Natural killer cell (primary cell): ENCODE measurements at regions not wholly inside any gene's neighbourhood (a gene's known extent, or its start where the extent isn't known, plus 50 kb on each side); places are given as distances from the start of the nearest gene placed in this dataset.

Source experiments
- ATAC-seq, 3 donors: fragments of 150-1000 bp in 2 of 3; fragments of 200-7000 bp in 1 of 3; cut with Tn5 transposase; 1 replicate in 1 of 3; 2 replicates in 2 of 3; pipeline ENCODE4 v1.10.0; 2021; ENCODE audit warnings: mild to moderate bottlenecking in 2 of 3, moderate library complexity in 2 of 3
- DNase-seq, 2 donors: peaks; one replicate each; pipeline versions ENCODE4 v3.0.0 to v3.0.0-alpha.2; 2013 to 2021; ENCODE audit warnings: mixed read lengths in 1 of 2
- H3K27ac ChIP-seq: one replicate; pipeline ENCODE4 v1.5.1; 2013; ENCODE audit warnings: mild to moderate bottlenecking, low read length
- H3K27me3 ChIP-seq: one replicate; pipeline ENCODE4 v1.6.1; 2013; ENCODE audit warnings: low read length; ENCODE audit not compliant: control insufficient read depth, insufficient read depth
- H3K36me3 ChIP-seq: one replicate; pipeline ENCODE4 v1.6.1; 2013; ENCODE audit warnings: low read length; ENCODE audit not compliant: control insufficient read depth, insufficient read depth
- H3K4me1 ChIP-seq: one replicate; pipeline ENCODE4 v1.6.1; 2013; ENCODE audit warnings: low read length; ENCODE audit not compliant: control insufficient read depth, insufficient read depth
- H3K4me3 ChIP-seq: one replicate; pipeline ENCODE4 v1.5.1; 2013; ENCODE audit warnings: low read length
- H3K9me3 ChIP-seq: one replicate; pipeline ENCODE4 v1.6.1; 2013; ENCODE audit warnings: low read length; ENCODE audit not compliant: control insufficient read depth, insufficient read depth
- H3K27ac Mint-ChIP-seq, 2 donors: one replicate each; pipeline ENCODE4 v1.8.0; 2022; ENCODE audit warnings: mild to moderate bottlenecking in 2 of 2, mixed read lengths in 2 of 2, moderate library complexity in 1 of 2
- H3K27me3 Mint-ChIP-seq, 2 donors: one replicate each; pipeline ENCODE4 v1.8.0; 2022; ENCODE audit warnings: low read depth in 2 of 2, mixed read lengths in 2 of 2
- H3K36me3 Mint-ChIP-seq: one replicate; pipeline ENCODE4 v1.8.0; 2022; ENCODE audit warnings: mixed read lengths
- H3K4me1 Mint-ChIP-seq, 2 donors: one replicate each; pipeline ENCODE4 v1.8.0; 2022; ENCODE audit warnings: mixed read lengths in 2 of 2
- H3K4me3 Mint-ChIP-seq: one replicate; pipeline ENCODE4 v1.8.0; 2022; ENCODE audit warnings: mild to moderate bottlenecking, moderate library complexity, mixed read lengths
- H3K9me3 Mint-ChIP-seq, 2 donors: one replicate each; pipeline ENCODE4 v1.8.0; 2022; ENCODE audit warnings: mixed read lengths in 2 of 2
- WGBS: methylation state at CpG from one replicate; pipeline ENCODE4 v1.1.7; 2013; ENCODE audit warnings: missing lambda C conversion rate; ENCODE audit not compliant: insufficient coverage; 5-methylcytosine and 5-hydroxymethylcytosine counted together
- intact Hi-C: fragments of 100-400 bp; cut with micrococcal nuclease; formaldehyde crosslinking; loops from one replicate; pipeline ENCODE4 v1.14.2; 2022
- TF ChIP-seq, protein P1 (sequence below): fragments of 200-600 bp; IDR thresholded peaks from one replicate; pipeline ENCODE4 v1.8.0; 2022; ENCODE audit warnings: antibody characterized with exemption

DNA sequence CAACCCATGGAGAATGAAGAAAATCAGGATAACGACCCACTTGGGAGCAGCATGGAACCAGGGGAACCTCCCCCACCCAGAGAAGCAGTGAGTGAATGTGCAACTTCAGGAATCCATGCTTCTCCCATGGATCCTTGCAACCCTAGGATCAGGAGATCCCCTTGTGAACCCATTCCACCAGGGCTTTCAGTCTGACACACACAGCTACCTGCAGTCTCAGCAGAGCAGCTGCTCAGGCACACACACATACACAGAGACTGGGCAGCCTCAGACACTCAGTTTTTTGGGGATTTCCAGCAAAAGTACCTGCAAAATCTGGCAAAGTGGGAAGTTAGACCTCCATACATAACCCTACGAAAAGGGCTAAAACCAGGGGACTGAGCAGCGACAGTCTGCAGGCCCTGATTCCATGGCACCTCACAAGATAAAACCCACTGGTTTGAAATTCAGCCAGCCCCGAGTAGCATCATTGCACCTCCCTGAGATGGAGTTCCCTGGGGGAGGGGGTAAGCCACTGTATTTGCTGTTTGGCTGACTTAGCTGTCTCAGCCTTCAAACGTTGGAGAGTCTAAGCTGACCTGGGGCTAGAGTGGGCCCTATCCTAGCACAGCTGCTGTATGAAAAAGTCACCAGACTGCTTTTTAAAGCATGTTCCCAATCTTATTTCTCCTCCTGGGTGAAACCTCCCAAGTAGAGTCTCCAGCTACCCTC lies 737.5 kb upstream of the NDST4 start:
- intact Hi-C loops = no loop called here
- Mint-ChIP-seq H3K4me3 (no peak overlapping the region), H3K4me1 (no peaks in the 10 kb centered on the region), H3K36me3 (no peaks in the 10 kb centered on the region), H3K9me3 (no peaks in the 10 kb centered on the region), H3K27me3 (no peaks in the 10 kb centered on the region), H3K27ac (no peak overlapping the region)
- WGBS = 75% methylated on average over 5 of the region's 5 CpGs
- DNase-seq (no peak), ATAC-seq (no peak)
- Histone ChIP-seq H3K9me3 (no peaks in the 10 kb centered on the region), H3K36me3 (no peaks in the 10 kb centered on the region), H3K4me1 (no peaks in the 10 kb centered on the region), H3K27me3 (no peaks in the 10 kb centered on the region), H3K4me3 (no peak overlapping the region), H3K27ac (no peak overlapping the region)
- TF ChIP-seq, protein P1, sequence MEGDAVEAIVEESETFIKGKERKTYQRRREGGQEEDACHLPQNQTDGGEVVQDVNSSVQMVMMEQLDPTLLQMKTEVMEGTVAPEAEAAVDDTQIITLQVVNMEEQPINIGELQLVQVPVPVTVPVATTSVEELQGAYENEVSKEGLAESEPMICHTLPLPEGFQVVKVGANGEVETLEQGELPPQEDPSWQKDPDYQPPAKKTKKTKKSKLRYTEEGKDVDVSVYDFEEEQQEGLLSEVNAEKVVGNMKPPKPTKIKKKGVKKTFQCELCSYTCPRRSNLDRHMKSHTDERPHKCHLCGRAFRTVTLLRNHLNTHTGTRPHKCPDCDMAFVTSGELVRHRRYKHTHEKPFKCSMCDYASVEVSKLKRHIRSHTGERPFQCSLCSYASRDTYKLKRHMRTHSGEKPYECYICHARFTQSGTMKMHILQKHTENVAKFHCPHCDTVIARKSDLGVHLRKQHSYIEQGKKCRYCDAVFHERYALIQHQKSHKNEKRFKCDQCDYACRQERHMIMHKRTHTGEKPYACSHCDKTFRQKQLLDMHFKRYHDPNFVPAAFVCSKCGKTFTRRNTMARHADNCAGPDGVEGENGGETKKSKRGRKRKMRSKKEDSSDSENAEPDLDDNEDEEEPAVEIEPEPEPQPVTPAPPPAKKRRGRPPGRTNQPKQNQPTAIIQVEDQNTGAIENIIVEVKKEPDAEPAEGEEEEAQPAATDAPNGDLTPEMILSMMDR = no peak

DNA sequence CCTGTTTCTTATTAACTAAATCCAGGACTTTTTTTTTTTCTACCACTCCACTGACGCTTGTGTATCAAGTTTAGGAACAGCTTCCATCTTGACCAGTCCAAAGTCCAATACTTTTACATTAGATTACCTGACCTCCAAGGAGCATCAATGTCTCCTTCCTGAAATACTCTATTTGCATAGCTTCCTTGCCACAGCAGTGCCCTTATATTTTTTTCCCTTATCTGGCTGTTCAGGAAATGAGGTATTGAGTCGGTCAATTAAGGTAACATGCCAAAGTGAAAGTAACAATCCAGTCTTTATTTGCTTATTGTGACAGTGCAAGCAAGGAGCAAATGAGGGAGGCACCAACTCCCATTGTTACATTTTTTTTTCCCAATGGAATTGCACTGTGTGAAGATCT lies 730.8 kb upstream of the NDST4 start:
- Histone ChIP-seq H3K27ac (no peak overlapping the region), H3K27me3 (no peaks in the 10 kb centered on the region), H3K4me3 (no peak overlapping the region), H3K36me3 (no peaks in the 10 kb centered on the region), H3K4me1 (no peaks in the 10 kb centered on the region), H3K9me3 (no peaks in the 10 kb centered on the region)
- H3K9me3 Mint-ChIP-seq = peaks cover 2 to 5% of the 10 kb centered on the region in 2 donors
- no peak for DNase-seq
- H3K36me3 Mint-ChIP-seq = no peaks in the 10 kb centered on the region
- no peak for ATAC-seq
- H3K27ac Mint-ChIP-seq = no peak overlapping the region
- intact Hi-C loops = no loop called here
- TF ChIP-seq, protein P1 = no peak
- H3K27me3 Mint-ChIP-seq = no peaks in the 10 kb centered on the region
- no peaks in the 10 kb centered on the region for H3K4me1 Mint-ChIP-seq
- WGBS = 88% methylated on average over 2 of the region's 2 CpGs
- H3K4me3 Mint-ChIP-seq = no peak overlapping the region

DNA sequence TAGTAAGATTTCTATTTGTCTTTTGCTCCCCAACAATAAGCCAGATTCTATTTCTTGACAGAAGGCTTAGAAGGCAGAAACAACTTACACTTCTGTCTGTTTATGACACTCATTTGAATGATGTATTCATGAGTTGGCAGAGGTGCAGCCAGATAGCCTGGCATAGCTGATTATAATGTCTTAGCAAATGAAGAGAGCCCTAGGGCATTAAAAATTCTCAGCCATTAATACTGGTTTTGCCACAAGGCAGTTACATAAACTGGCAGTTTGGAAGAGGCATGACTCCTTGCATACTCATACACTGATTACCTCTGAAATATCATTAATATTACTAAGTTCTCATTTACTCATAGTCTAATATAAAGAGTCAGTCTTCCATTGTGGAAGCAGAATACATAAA lies 728.5 kb upstream of the NDST4 start:
- Mint-ChIP-seq H3K9me3 (peaks cover 7 to 10% of the 10 kb centered on the region in 2 donors), H3K27me3 (no peaks in the 10 kb centered on the region), H3K4me1 (no peaks in the 10 kb centered on the region), H3K27ac (no peak overlapping the region), H3K36me3 (no peaks in the 10 kb centered on the region), H3K4me3 (no peak overlapping the region)
- H3K27me3 ChIP-seq = no peaks in the 10 kb centered on the region
- no peak overlapping the region for H3K4me3 ChIP-seq
- no peak overlapping the region for H3K27ac ChIP-seq
- H3K4me1 ChIP-seq = no peaks in the 10 kb centered on the region
- H3K9me3 ChIP-seq = no peaks in the 10 kb centered on the region
- TF ChIP-seq, protein P1 = no peak
- intact Hi-C loops = no loop called here
- no peak for DNase-seq
- no peak for ATAC-seq
- H3K36me3 ChIP-seq = no peaks in the 10 kb centered on the region

DNA sequence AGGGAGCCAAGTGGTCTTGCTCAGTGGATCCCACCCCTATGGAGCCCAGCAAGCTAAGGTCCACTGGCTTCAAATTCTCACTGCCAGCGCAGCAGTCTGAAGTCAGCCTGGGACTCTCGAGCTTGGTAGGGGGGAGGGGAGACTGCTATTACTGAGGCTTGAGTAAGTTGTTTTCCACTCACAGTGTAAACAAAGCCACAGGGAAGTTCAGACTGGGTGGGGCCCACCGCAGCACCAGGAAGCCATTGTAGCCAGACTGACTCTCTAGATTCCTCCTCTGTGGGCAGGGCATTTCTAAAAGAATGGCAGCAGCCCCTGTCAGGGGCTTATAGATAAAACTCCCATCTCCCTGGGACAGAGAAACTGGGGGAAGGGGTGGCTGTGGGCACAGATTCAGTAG lies 721.0 kb upstream of the NDST4 start:
- peaks cover 16 to 21% of the 10 kb centered on the region in 2 donors for H3K9me3 Mint-ChIP-seq
- H3K36me3 Mint-ChIP-seq = peaks cover 6% of the 10 kb centered on the region
- Histone ChIP-seq H3K36me3 (no peaks in the 10 kb centered on the region), H3K27ac (no peak overlapping the region), H3K4me3 (no peak overlapping the region), H3K27me3 (no peaks in the 10 kb centered on the region), H3K4me1 (no peaks in the 10 kb centered on the region), H3K9me3 (peaks cover 6% of the 10 kb centered on the region)
- H3K4me3 Mint-ChIP-seq = no peak overlapping the region
- TF ChIP-seq, protein P1 = no peak
- 86% methylated on average over 3 of the region's 3 CpGs for WGBS
- no peaks in the 10 kb centered on the region for H3K4me1 Mint-ChIP-seq
- no peaks in the 10 kb centered on the region for H3K27me3 Mint-ChIP-seq
- DNase-seq = no peak
- intact Hi-C loops = no loop called here
- H3K27ac Mint-ChIP-seq = no peak overlapping the region
- ATAC-seq = no peak
